Thoracic aorta (tissue), 2 donors: ENCODE measurements at regions not wholly inside any gene's neighbourhood (a gene's known extent, or its start where the extent isn't known, plus 50 kb on each side); places are given as distances from the start of the nearest gene placed in this dataset.

Experiments used
- ATAC-seq: fragments of 150-250 bp; one replicate; pipeline ENCODE4 v1.8.0; 2017; ENCODE audit warnings: low read depth; ENCODE audit not compliant: insufficient number of reproducible peaks, low FRiP score
- DNase-seq: peaks from one replicate; pipeline ENCODE4 v3.0.0-alpha.2; 2020; ENCODE audit warnings: low spot score
- H3K27ac ChIP-seq, 2 donors: fragments of 200-600 bp; sonication (generic); 1 replicate in 1 of 2; 2 replicates in 1 of 2; pipeline ENCODE4 v1.5.1; 2016; ENCODE audit warnings: mild to moderate bottlenecking in 2 of 2, moderate library complexity in 2 of 2
- H3K27me3 ChIP-seq: fragments of 200-600 bp; sonication (generic); replicated peaks from 2 replicates; pipeline ENCODE4 v1.6.0; 2016; ENCODE audit warnings: mild to moderate bottlenecking; ENCODE audit not compliant: insufficient read depth
- H3K36me3 ChIP-seq: fragments of 200-600 bp; sonication (generic); one replicate; pipeline ENCODE4 v1.5.1; 2016
- H3K4me1 ChIP-seq, 2 donors: fragments of 200-600 bp; sonication (generic); 1 replicate in 1 of 2; 2 replicates in 1 of 2; pipeline versions ENCODE4 v1.5.1 to v1.6.0; 2016; ENCODE audit warnings: low read depth in 2 of 2, mild to moderate bottlenecking in 1 of 2; ENCODE audit not compliant: control insufficient read depth in 1 of 2
- H3K4me3 ChIP-seq: fragments of 200-600 bp; sonication (generic); 2 replicates; pipeline ENCODE4 v1.5.1; 2016; ENCODE audit warnings: mild to moderate bottlenecking
- H3K9me3 ChIP-seq: fragments of 200-600 bp; sonication (generic); 2 replicates; pipeline ENCODE4 v1.5.1; 2016
- TF ChIP-seq, protein P1 (sequence below): fragments of 200-600 bp; sonication (generic); IDR thresholded peaks from one replicate; pipeline ENCODE4 v1.5.1; 2019; ENCODE audit warnings: antibody characterized with exemption

DNA sequence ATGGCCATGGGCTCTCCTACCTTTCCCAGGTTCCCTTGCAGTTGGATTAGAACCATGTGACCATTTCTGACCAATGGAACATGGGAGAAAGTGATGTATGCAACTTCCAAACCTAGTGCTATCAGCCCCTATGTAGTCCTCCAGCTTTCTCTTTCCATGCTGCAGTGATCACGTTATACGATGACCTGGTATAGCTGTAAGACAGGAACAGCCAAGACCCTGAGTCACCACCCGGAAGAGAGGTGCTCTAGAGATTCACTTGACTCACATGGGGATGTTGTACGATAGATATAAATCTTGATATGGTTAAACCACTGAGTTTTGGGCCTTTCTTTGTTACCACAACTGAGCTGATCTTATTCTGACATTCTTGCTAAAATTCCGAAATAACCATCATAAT lies 65.1 kb downstream of the NOG start:
- TF ChIP-seq, protein P1, sequence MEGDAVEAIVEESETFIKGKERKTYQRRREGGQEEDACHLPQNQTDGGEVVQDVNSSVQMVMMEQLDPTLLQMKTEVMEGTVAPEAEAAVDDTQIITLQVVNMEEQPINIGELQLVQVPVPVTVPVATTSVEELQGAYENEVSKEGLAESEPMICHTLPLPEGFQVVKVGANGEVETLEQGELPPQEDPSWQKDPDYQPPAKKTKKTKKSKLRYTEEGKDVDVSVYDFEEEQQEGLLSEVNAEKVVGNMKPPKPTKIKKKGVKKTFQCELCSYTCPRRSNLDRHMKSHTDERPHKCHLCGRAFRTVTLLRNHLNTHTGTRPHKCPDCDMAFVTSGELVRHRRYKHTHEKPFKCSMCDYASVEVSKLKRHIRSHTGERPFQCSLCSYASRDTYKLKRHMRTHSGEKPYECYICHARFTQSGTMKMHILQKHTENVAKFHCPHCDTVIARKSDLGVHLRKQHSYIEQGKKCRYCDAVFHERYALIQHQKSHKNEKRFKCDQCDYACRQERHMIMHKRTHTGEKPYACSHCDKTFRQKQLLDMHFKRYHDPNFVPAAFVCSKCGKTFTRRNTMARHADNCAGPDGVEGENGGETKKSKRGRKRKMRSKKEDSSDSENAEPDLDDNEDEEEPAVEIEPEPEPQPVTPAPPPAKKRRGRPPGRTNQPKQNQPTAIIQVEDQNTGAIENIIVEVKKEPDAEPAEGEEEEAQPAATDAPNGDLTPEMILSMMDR = no peak
- ATAC-seq = no peak
- no peaks in the 10 kb centered on the region for H3K27me3 ChIP-seq
- H3K36me3 ChIP-seq = no peaks in the 10 kb centered on the region
- H3K4me1 ChIP-seq = no peaks in the 10 kb centered on the region
- no peak overlapping the region for H3K27ac ChIP-seq
- no peak overlapping the region for H3K4me3 ChIP-seq
- H3K9me3 ChIP-seq = peaks cover 4% of the 10 kb centered on the region
- DNase-seq = no peak

DNA sequence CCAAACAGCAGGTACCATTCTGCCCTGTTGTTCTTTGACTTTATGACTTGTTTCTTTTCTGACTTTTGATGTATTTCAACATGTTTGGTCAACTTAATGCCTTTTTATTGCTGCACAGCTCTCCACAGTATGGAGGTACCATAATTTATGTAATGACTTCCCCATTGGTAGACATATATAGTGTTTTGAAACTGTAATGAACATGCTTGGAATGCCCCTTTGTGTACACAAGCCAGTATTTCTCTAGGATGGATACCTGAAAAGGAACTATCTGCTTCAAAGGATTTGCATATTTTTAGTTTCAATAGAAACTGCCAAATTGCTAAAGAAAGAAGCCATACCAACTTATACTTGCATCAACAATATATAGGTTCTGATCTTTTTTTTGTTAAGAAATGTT lies 66.1 kb downstream of the NOG start:
- Histone ChIP-seq H3K27ac (no peak overlapping the region), H3K27me3 (no peaks in the 10 kb centered on the region), H3K4me1 (no peaks in the 10 kb centered on the region), H3K36me3 (no peaks in the 10 kb centered on the region), H3K4me3 (no peak overlapping the region), H3K9me3 (peaks cover 4% of the 10 kb centered on the region)
- DNase-seq (no peak), ATAC-seq (no peak)
- TF ChIP-seq, protein P1 = no peak

GRCh38 chr17:56661906-56662305 lies 68.4 kb downstream of the NOG start:
- Histone ChIP-seq H3K9me3 (no peaks in the 10 kb centered on the region), H3K27me3 (no peaks in the 10 kb centered on the region), H3K27ac (no peak overlapping the region), H3K4me1 (no peaks in the 10 kb centered on the region), H3K36me3 (no peaks in the 10 kb centered on the region), H3K4me3 (no peak overlapping the region)
- no peak for ATAC-seq
- TF ChIP-seq, protein P1 = no peak
- DNase-seq = no peak

DNA sequence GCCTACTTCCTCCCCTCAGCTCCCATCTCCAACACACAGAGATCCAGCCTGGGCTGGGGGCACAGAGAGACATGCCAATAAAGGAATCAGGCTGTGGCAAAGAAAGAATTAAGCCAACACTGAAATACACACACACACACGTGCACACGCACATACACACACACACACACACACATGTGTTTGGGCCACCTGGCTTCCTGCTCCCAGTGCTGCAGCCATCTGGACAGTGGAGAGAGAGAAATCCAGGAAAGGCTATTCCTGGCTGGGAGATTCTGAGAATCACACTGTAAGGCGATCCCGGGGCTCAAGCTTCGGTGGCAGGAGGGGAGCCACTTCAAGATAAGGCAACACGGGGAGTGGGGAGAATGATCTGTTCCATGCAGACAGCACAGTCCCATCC lies 72.4 kb downstream of the NOG start:
- ATAC-seq (no peak), DNase-seq (no peak)
- no peak overlapping the region for H3K4me3 ChIP-seq
- no peaks in the 10 kb centered on the region for H3K27me3 ChIP-seq
- no peaks in the 10 kb centered on the region for H3K9me3 ChIP-seq
- no peaks in the 10 kb centered on the region for H3K4me1 ChIP-seq
- H3K36me3 ChIP-seq = no peaks in the 10 kb centered on the region
- TF ChIP-seq, protein P1 = no peak
- no peak overlapping the region for H3K27ac ChIP-seq

- no peaks in the 10 kb centered on the region for H3K4me1 ChIP-seq
- H3K4me3 ChIP-seq = no peak overlapping the region
- TF ChIP-seq, protein P1 = no peak
- no peak overlapping the region for H3K27ac ChIP-seq
- no peak for DNase-seq
- no peak for ATAC-seq
- H3K27me3 ChIP-seq = no peaks in the 10 kb centered on the region
- no peaks in the 10 kb centered on the region for H3K9me3 ChIP-seq
- H3K36me3 ChIP-seq = no peaks in the 10 kb centered on the region
These were observed 74.5 kb downstream of the NOG start for GRCh38 chr17:56667925-56668458.
